Osteocyte (in vitro differentiated cells): ENCODE measurements at regions not wholly inside any gene's neighbourhood (a gene's known extent, or its start where the extent isn't known, plus 50 kb on each side); places are given as distances from the start of the nearest gene placed in this dataset.

Source experiments
- DNase-seq: peaks from one replicate; pipeline ENCODE4 v3.0.0; 2021; ENCODE audit warnings: mixed read lengths; ENCODE audit not compliant: unreplicated experiment; ENCODE audit errors: extremely low spot score
- H3K27ac Mint-ChIP-seq: one replicate; pipeline ENCODE4 v1.8.0; 2021; ENCODE audit warnings: mild to moderate bottlenecking, mixed read lengths; ENCODE audit not compliant: unreplicated experiment
- H3K27me3 Mint-ChIP-seq: one replicate; pipeline ENCODE4 v1.8.0; 2021; ENCODE audit warnings: mixed read lengths; ENCODE audit not compliant: unreplicated experiment
- H3K36me3 Mint-ChIP-seq: one replicate; pipeline ENCODE4 v1.8.0; 2021; ENCODE audit warnings: mixed read lengths; ENCODE audit not compliant: unreplicated experiment
- H3K4me1 Mint-ChIP-seq: one replicate; pipeline ENCODE4 v1.8.0; 2021; ENCODE audit warnings: mixed read lengths; ENCODE audit not compliant: unreplicated experiment
- H3K4me3 Mint-ChIP-seq: one replicate; pipeline ENCODE4 v1.8.0; 2021; ENCODE audit warnings: mild to moderate bottlenecking, moderate library complexity, mixed read lengths; ENCODE audit not compliant: unreplicated experiment
- H3K9me3 Mint-ChIP-seq: one replicate; pipeline ENCODE4 v1.8.0; 2021; ENCODE audit warnings: mixed read lengths; ENCODE audit not compliant: unreplicated experiment
- TF ChIP-seq, protein P1 (sequence below): fragments of 200-600 bp; sonication (generic); IDR thresholded peaks from 2 replicates; pipeline ENCODE4 v1.5.0; 2021; ENCODE audit warnings: antibody characterized with exemption, mild to moderate bottlenecking, moderate library complexity

DNA sequence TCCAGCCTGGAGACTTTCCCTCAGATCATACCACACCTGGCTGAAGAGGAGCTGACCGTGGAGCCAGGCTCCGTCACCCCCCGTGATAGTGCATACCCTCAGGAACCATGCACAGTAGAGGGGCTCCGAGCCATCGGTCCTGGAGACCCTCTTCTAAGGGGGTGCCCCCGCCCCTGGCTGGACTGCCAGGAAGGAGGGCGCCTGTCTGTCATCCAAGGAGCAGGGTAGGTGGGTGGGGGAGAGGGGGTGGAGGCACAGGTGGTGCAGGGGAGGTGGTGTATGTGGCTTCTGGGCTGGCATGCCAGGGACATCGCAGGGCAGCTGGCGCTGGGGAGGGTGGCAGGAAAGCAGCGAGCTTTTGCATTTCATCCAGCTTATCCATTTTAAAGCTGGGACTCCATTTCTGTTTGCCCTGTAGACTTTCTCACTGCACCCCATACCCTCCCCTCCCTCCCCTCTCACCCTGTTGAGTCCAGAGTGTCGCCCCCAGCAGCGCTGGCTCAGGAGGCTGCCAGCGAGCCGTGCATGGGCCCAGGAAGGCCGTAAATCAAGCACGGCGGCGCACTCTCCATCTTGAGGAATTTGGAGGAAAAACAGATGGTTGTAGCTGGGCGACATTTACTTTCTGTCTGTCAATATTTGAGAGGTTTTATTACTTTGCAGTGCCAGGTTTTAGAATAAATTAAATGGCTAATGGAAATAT, 56.2 kb upstream of the HS6ST1 start:
- H3K36me3 Mint-ChIP-seq, result no peaks in the 10 kb centered on the region
- no peaks in the 10 kb centered on the region for H3K27me3 Mint-ChIP-seq
- DNase-seq, result no peak
- TF ChIP-seq, protein P1, sequence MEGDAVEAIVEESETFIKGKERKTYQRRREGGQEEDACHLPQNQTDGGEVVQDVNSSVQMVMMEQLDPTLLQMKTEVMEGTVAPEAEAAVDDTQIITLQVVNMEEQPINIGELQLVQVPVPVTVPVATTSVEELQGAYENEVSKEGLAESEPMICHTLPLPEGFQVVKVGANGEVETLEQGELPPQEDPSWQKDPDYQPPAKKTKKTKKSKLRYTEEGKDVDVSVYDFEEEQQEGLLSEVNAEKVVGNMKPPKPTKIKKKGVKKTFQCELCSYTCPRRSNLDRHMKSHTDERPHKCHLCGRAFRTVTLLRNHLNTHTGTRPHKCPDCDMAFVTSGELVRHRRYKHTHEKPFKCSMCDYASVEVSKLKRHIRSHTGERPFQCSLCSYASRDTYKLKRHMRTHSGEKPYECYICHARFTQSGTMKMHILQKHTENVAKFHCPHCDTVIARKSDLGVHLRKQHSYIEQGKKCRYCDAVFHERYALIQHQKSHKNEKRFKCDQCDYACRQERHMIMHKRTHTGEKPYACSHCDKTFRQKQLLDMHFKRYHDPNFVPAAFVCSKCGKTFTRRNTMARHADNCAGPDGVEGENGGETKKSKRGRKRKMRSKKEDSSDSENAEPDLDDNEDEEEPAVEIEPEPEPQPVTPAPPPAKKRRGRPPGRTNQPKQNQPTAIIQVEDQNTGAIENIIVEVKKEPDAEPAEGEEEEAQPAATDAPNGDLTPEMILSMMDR, result no peak
- H3K4me3 Mint-ChIP-seq, result no peak overlapping the region
- no peak overlapping the region for H3K27ac Mint-ChIP-seq
- H3K4me1 Mint-ChIP-seq, result peaks cover 47% of the 10 kb centered on the region
- no peaks in the 10 kb centered on the region for H3K9me3 Mint-ChIP-seq

DNA sequence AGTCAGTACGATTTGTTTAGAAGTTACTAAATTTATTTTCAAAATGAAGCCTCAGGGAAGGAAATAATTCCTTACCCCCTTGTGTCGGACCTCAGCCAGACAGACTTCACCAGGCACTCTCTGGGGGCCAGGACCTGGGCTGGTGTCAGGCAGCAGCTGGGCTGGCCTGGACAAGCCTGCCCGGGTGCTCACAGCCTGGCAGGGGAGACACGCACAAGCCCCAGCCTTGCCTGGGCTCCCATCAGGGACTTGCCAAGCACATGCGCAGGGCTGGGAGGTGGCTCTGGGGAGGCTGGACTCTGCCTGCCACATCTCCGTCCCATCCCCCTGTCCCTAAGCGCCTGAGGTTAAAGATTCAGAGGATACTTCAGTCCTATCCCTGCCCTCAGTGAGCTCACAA, 56.8 kb upstream of the HS6ST1 start:
- Mint-ChIP-seq H3K9me3 (no peaks in the 10 kb centered on the region), H3K36me3 (no peaks in the 10 kb centered on the region), H3K4me1 (peaks cover 41% of the 10 kb centered on the region), H3K27ac (no peak overlapping the region), H3K27me3 (no peaks in the 10 kb centered on the region), H3K4me3 (no peak overlapping the region)
- no peak for DNase-seq
- TF ChIP-seq, protein P1, result no peak

DNA sequence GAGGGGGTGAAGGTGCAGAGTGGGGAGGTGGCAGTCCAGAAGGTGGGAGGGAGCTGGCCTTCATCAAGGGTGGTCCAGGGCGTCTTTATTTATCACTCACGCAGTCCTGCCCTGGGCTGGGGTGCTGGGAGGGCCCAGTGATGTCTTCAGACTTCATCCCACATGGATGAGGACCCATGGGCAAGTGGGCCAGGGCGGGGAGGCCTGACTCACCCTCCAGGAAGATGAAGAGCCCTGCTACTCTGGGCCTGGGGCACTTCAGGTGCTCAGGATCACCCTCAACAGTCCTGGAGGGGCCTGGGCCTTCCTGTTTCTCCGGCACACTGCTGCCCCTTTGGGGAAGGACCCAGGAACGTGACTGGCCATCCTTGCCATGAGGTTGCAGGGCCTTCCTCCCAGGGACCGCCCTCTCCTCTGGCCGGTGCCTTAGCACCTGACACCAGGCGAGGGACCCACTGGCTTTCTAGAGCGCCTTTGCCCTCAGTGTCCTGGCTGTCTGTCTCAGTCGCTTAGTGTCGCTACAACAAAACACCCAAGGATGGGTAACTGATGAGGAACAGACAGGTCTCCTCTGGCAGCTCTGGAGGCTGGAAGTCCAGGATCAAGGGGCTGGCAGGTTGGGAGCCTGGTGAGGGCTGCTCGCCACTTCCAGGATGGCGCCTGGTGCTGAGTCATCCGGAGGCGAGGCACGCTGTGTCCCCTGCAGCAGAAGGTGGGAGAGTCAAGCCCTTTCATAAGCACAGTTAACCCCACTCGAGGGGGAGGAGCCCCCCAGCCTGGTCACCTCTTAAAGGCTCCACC, 57.8 kb upstream of the HS6ST1 start:
- TF ChIP-seq, protein P1, result no peak
- no peak overlapping the region for H3K27ac Mint-ChIP-seq
- no peak overlapping the region for H3K4me3 Mint-ChIP-seq
- no peaks in the 10 kb centered on the region for H3K27me3 Mint-ChIP-seq
- no peaks in the 10 kb centered on the region for H3K9me3 Mint-ChIP-seq
- DNase-seq, result no peak
- peaks cover 43% of the 10 kb centered on the region for H3K4me1 Mint-ChIP-seq
- H3K36me3 Mint-ChIP-seq, result no peaks in the 10 kb centered on the region

DNA sequence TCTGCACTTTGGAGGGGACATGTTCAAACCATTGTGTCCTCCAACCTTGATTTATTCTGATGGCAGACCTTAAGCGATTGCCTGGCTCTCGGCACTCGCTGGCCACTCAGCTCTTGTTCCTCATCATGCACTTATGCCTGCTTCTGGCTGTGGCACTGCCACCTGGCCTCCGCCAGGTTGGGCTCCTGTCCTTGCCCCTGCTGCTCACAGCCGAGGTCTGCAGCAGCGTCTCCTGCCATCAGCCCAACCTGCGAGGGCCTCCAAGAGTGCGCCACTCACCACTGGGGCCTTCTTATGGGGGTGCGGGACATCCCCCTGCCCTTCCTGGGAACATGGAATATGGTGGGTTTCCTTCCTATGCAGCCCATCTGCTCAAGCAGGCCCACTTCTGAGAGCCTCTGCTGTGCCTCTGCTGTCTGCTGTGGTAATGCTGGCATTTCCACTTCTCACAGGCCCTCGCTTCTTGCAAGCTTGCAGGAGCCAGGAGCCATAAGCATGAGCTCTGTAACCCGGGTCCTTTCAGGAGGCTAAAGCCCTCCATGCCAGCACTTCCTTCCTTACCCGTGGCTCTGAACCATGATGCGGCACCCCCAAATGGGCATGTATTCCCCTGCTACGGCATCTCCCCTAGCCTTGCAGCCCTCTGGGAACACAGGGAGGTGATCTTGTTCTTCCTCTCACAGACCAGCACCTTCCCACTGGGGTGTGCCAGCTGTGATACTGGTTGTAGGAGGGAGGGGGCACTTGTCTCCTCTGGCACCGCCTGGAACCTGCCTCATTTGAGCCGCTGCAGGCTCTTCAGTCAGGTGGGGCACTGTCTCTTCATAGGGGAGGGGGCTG, 58.6 kb upstream of the HS6ST1 start:
- H3K27ac Mint-ChIP-seq, result no peak overlapping the region
- no peak for DNase-seq
- H3K4me3 Mint-ChIP-seq, result no peak overlapping the region
- H3K36me3 Mint-ChIP-seq, result no peaks in the 10 kb centered on the region
- H3K9me3 Mint-ChIP-seq, result no peaks in the 10 kb centered on the region
- TF ChIP-seq, protein P1, result no peak
- H3K27me3 Mint-ChIP-seq, result no peaks in the 10 kb centered on the region
- H3K4me1 Mint-ChIP-seq, result peaks cover 46% of the 10 kb centered on the region
